H1 (cell line): ENCODE measurements at regions not wholly inside any gene's neighbourhood (a gene's known extent, or its start where the extent isn't known, plus 50 kb on each side); places are given as distances from the start of the nearest gene placed in this dataset.

ENCODE experiments used
- CTCF ChIA-PET: fragments of 300-600 bp; sonication (Branson Sonifier 250); formaldehyde crosslinking; loops from one replicate; lab custom pipeline; 2021; ENCODE audit not compliant: partially characterized antibody; lab: Charles Lee
- POLR2A ChIA-PET: fragments of 300-600 bp; sonication (Branson Sonifier 250); formaldehyde crosslinking; loops from one replicate; lab custom pipeline; 2021; ENCODE audit warnings: inconsistent platforms; ENCODE audit not compliant: partially characterized antibody; lab: Charles Lee
- DNase-seq, 2 experiments: peaks; one replicate each; pipeline versions ENCODE4 v3.0.0 to v3.0.0-alpha.2; 2010 to 2022; ENCODE audit warnings: low spot score in 2 of 2, low read depth in 1 of 2, mixed read lengths in 1 of 2
- FAIRE-seq: peaks from 2 replicates; lab custom pipeline; 2011; peaks lifted over from hg19 to GRCh38; lab: Jason Lieb, UNC
- H2AFZ ChIP-seq: 2 replicates; pipeline ENCODE4 v1.8.1; 2012; ENCODE audit warnings: low read length, inconsistent platforms
- H2AK5ac ChIP-seq: 2 replicates; pipeline ENCODE4 v1.6.1; 2013; ENCODE audit warnings: low read depth, low read length
- H2BK120ac ChIP-seq: replicated peaks from 2 replicates; pipeline ENCODE3; 2013; ENCODE audit warnings: low read depth, low read length, inconsistent platforms
- H2BK12ac ChIP-seq: 2 replicates; pipeline ENCODE4 v1.6.1; 2013; ENCODE audit warnings: low read depth, low read length
- H2BK15ac ChIP-seq: 2 replicates; pipeline ENCODE4 v1.6.1; 2013; ENCODE audit warnings: low read length
- H2BK20ac ChIP-seq: 2 replicates; pipeline ENCODE4 v1.6.1; 2013; ENCODE audit warnings: low read length
- H2BK5ac ChIP-seq: 2 replicates; pipeline ENCODE4 v1.6.1; 2013; ENCODE audit warnings: low read depth, low read length
- H3K14ac ChIP-seq: 2 replicates; pipeline ENCODE4 v1.6.1; 2013; ENCODE audit warnings: inconsistent platforms; ENCODE audit not compliant: insufficient read length
- H3K18ac ChIP-seq: 2 replicates; pipeline ENCODE4 v1.6.1; 2013; ENCODE audit warnings: low read length; ENCODE audit errors: extremely low read depth
- H3K23ac ChIP-seq: 2 replicates; pipeline ENCODE4 v1.6.1; 2013; ENCODE audit warnings: inconsistent platforms; ENCODE audit not compliant: insufficient read length
- H3K23me2 ChIP-seq: 2 replicates; pipeline ENCODE4 v1.6.1; 2013; ENCODE audit warnings: low read depth, low read length
- H3K27ac ChIP-seq: 2 replicates; pipeline ENCODE4 v1.6.1; 2011; ENCODE audit warnings: low read depth, low read length, inconsistent platforms
- H3K27me3 ChIP-seq, 4 experiments: replicated peaks in 1 of 4; 1 replicate in 1 of 4; 2 replicates in 3 of 4; pipeline versions ENCODE4 v1.6.1 to v1.8.1; 2011 to 2013; ENCODE audit warnings: low read length in 3 of 4, mild to moderate bottlenecking in 3 of 4, inconsistent platforms in 2 of 4, mixed read lengths in 2 of 4, moderate library complexity in 1 of 4; ENCODE audit not compliant: control insufficient read depth in 3 of 4, insufficient read depth in 3 of 4; ENCODE audit errors: extremely low read depth in 1 of 4
- H3K36me3 ChIP-seq, 4 experiments: 2 replicates each; pipeline versions ENCODE4 v1.6.1 to v1.8.1; 2011 to 2013; ENCODE audit warnings: mild to moderate bottlenecking in 4 of 4, low read length in 3 of 4, moderate library complexity in 2 of 4, control low read depth in 1 of 4, inconsistent platforms in 1 of 4; ENCODE audit not compliant: insufficient read depth in 4 of 4, control insufficient read depth in 2 of 4
- H3K4ac ChIP-seq: replicated peaks from 2 replicates; pipeline ENCODE3; 2013; ENCODE audit warnings: low read length, low read depth, mixed read lengths, inconsistent platforms; ENCODE audit not compliant: insufficient read length
- H3K4me1 ChIP-seq, 4 experiments: replicated peaks in 1 of 4; 1 replicate in 1 of 4; 2 replicates in 3 of 4; pipeline versions ENCODE4 v1.6.1 to v1.8.1; 2011 to 2013; ENCODE audit warnings: low read length in 3 of 4, inconsistent platforms in 2 of 4, mixed read lengths in 1 of 4; ENCODE audit not compliant: insufficient read depth in 4 of 4, control insufficient read depth in 3 of 4
- H3K4me2 ChIP-seq, 2 experiments: 2 replicates each; pipeline versions ENCODE4 v1.6.1 to v1.8.1; 2011 to 2013; ENCODE audit warnings: low read depth in 2 of 2, low read length in 2 of 2, control low read depth in 1 of 2, inconsistent platforms in 1 of 2, mild to moderate bottlenecking in 1 of 2; ENCODE audit not compliant: insufficient read depth in 1 of 2
- H3K4me3 ChIP-seq, 4 experiments: fragments of 200-600, 300-600 bp in 1 of 4; sonication (generic), shearing (Covaris generic), sonication (Bioruptor Twin) in 1 of 4; 2 replicates each; pipeline versions ENCODE4 v1.5.1 to v1.8.1; 2011 to 2016; ENCODE audit warnings: low read length in 4 of 4, low read depth in 3 of 4, control low read depth in 2 of 4, inconsistent platforms in 2 of 4, mild to moderate bottlenecking in 2 of 4, mixed read lengths in 1 of 4, moderate library complexity in 1 of 4; ENCODE audit not compliant: insufficient read depth in 2 of 4; ENCODE audit errors: extremely low read depth in 1 of 4
- H3K56ac ChIP-seq: replicated peaks from 2 replicates; pipeline ENCODE3; 2013; ENCODE audit warnings: low read depth, mild to moderate bottlenecking, mixed read lengths, low read length, inconsistent platforms; ENCODE audit not compliant: insufficient read length
- H3K79me1 ChIP-seq: 2 replicates; pipeline ENCODE4 v1.6.1; 2013; ENCODE audit warnings: low read depth, low read length, control low read depth
- H3K79me2 ChIP-seq, 2 experiments: 2 replicates each; pipeline versions ENCODE4 v1.6.1 to v1.8.1; 2012 to 2013; ENCODE audit warnings: low read length in 2 of 2, mild to moderate bottlenecking in 2 of 2, inconsistent platforms in 1 of 2; ENCODE audit not compliant: insufficient read depth in 2 of 2, control insufficient read depth in 1 of 2
- H3K9ac ChIP-seq, 4 experiments: replicated peaks in 1 of 4; 1 replicate in 1 of 4; 2 replicates in 3 of 4; pipeline versions ENCODE4 v1.6.1 to v1.8.1; 2011 to 2013; ENCODE audit warnings: low read depth in 3 of 4, low read length in 3 of 4, control low read depth in 2 of 4, mild to moderate bottlenecking in 2 of 4, moderate library complexity in 2 of 4, inconsistent platforms in 1 of 4; ENCODE audit errors: extremely low read depth in 1 of 4
- H3K9me3 ChIP-seq, 2 experiments: 2 replicates each; pipeline versions ENCODE4 v1.6.1 to v1.8.1; 2012 to 2013; ENCODE audit warnings: mild to moderate bottlenecking in 2 of 2, moderate library complexity in 2 of 2, control low read depth in 1 of 2, inconsistent platforms in 1 of 2, low read depth in 1 of 2, low read length in 1 of 2, mixed read lengths in 1 of 2; ENCODE audit not compliant: insufficient read depth in 2 of 2
- H4K20me1 ChIP-seq, 2 experiments: replicated peaks in 1 of 2; 2 replicates each; pipeline versions ENCODE3 to v1.8.1; 2011 to 2013; ENCODE audit warnings: inconsistent platforms in 2 of 2, low read length in 2 of 2, mild to moderate bottlenecking in 1 of 2; ENCODE audit not compliant: insufficient read depth in 2 of 2, control insufficient read depth in 1 of 2
- H4K5ac ChIP-seq: 2 replicates; pipeline ENCODE4 v1.6.1; 2013; ENCODE audit warnings: low read length, low read depth, mixed read lengths, inconsistent platforms; ENCODE audit not compliant: insufficient read length
- H4K8ac ChIP-seq: 2 replicates; pipeline ENCODE4 v1.8.0; 2013; ENCODE audit warnings: mild to moderate bottlenecking, moderate library complexity, low read length, inconsistent platforms; ENCODE audit not compliant: insufficient read depth; ENCODE audit errors: extremely low read depth
- H4K91ac ChIP-seq: replicated peaks from 2 replicates; pipeline ENCODE3; 2013; ENCODE audit warnings: low read length, mixed read lengths, inconsistent platforms; ENCODE audit not compliant: insufficient read length
- ASH2L ChIP-seq: fragments of 200-600, 300-600 bp; sonication (generic); IDR thresholded peaks from one replicate; pipeline ENCODE4 v1.7.1; 2017; ENCODE audit warnings: low read length
- HDAC6 ChIP-seq: IDR thresholded peaks from one replicate; pipeline ENCODE4 v1.7.1; 2012; ENCODE audit warnings: low read depth, mild to moderate bottlenecking, inconsistent platforms, low read length, moderate library complexity
- JUND ChIP-seq: IDR thresholded peaks from 2 replicates; pipeline ENCODE4 v1.6.1; 2011; ENCODE audit warnings: mild to moderate bottlenecking, improper control_type of control experiment, low read length
- KDM4A ChIP-seq: IDR thresholded peaks from one replicate; pipeline ENCODE4 v1.7.1; 2012; ENCODE audit warnings: low read depth, mild to moderate bottlenecking, moderate library complexity, low read length, inconsistent platforms; ENCODE audit not compliant: severe bottlenecking
- POLR2A ChIP-seq, 2 experiments: IDR thresholded peaks; 1 replicate in 1 of 2; 2 replicates in 1 of 2; pipeline ENCODE4 v1.6.1; 2011; ENCODE audit warnings: low read depth in 2 of 2, low read length in 2 of 2, mild to moderate bottlenecking in 2 of 2; ENCODE audit errors: control extremely low read depth in 1 of 2
- SP2 ChIP-seq: IDR thresholded peaks from 2 replicates; pipeline ENCODE4 v1.6.1; 2012; ENCODE audit warnings: mild to moderate bottlenecking, low read length, inconsistent platforms
- TAF1 ChIP-seq: IDR thresholded peaks from 2 replicates; pipeline ENCODE4 v1.6.1; 2011; ENCODE audit warnings: mild to moderate bottlenecking, low read depth, low read length
- TBP ChIP-seq: IDR thresholded peaks from 2 replicates; pipeline ENCODE4 v1.6.1; 2011; ENCODE audit warnings: low read depth, low read length, improper control_type of control experiment
- WGBS, 2 experiments: shearing (Covaris generic) in 1 of 2; methylation state at CpG; one replicate each; pipeline versions ENCODE4 v1.1.6 to v1.1.7; 2013 to 2015; ENCODE audit warnings: low lambda C conversion rate in 2 of 2, mixed read lengths in 2 of 2, inconsistent platforms in 1 of 2, low coverage in 1 of 2, missing lambda C conversion rate in 1 of 2; ENCODE audit not compliant: insufficient replicate concordance in 2 of 2, insufficient coverage in 1 of 2, insufficient read length in 1 of 2; ENCODE audit errors: extremely low coverage in 1 of 2, missing lambda C conversion rate in 1 of 2; 5-methylcytosine and 5-hydroxymethylcytosine counted together
- TF ChIP-seq, protein P1 (sequence below), 3 experiments: IDR thresholded peaks; 1 replicate in 2 of 3; 2 replicates in 1 of 3; pipeline versions ENCODE4 v1.5.1 to v1.6.1; 2011; ENCODE audit warnings: low read length in 3 of 3, mild to moderate bottlenecking in 3 of 3, inconsistent platforms in 2 of 3, low read depth in 1 of 3, moderate library complexity in 1 of 3; ENCODE audit not compliant: insufficient read depth in 1 of 3; ENCODE audit errors: control extremely low read depth in 1 of 3
- TF ChIP-seq, protein P2 (sequence below): IDR thresholded peaks from 2 replicates; pipeline ENCODE4 v1.6.1; 2011; ENCODE audit warnings: low read depth, mild to moderate bottlenecking, low read length; ENCODE audit not compliant: insufficient read depth

DNA sequence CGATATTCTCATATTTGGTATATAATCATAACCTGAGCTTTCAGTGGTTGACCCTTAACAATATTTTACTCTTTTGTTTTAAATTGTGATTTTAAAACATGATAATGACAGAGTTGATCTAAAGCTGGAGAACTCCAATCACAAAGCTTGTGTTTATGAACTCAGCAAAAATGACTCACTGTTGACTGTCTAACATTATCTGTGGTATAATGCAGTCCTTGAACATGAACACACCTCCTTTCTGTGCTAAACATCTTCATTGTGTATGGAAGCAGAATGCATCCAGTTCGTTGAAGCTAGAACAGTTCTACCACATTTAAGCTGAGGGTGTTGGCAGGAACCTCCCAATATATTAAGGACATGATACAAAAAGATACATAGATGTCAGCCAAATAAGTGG lies 1030.2 kb upstream of the SEMA6A start:
- Histone ChIP-seq H3K4me3 (no peak overlapping the region), H2AFZ (no peak overlapping the region)
- TF ChIP-seq TAF1 (no peak), ASH2L (no peak), SP2 (no peak), JUND (no peak), TBP (no peak), HDAC6 (no peak), POLR2A (IDR thresholded peaks at IDR 0.05; ENCODE audit: control extremely low read depth in 1 of 2, low read depth in 2 of 2, low read length in 2 of 2) (no peak), KDM4A (no peak)
- TF ChIP-seq, protein P1, sequence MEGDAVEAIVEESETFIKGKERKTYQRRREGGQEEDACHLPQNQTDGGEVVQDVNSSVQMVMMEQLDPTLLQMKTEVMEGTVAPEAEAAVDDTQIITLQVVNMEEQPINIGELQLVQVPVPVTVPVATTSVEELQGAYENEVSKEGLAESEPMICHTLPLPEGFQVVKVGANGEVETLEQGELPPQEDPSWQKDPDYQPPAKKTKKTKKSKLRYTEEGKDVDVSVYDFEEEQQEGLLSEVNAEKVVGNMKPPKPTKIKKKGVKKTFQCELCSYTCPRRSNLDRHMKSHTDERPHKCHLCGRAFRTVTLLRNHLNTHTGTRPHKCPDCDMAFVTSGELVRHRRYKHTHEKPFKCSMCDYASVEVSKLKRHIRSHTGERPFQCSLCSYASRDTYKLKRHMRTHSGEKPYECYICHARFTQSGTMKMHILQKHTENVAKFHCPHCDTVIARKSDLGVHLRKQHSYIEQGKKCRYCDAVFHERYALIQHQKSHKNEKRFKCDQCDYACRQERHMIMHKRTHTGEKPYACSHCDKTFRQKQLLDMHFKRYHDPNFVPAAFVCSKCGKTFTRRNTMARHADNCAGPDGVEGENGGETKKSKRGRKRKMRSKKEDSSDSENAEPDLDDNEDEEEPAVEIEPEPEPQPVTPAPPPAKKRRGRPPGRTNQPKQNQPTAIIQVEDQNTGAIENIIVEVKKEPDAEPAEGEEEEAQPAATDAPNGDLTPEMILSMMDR (IDR thresholded peaks at IDR 0.05; ENCODE audit: control extremely low read depth in 1 of 3, insufficient read depth in 1 of 3, low read depth in 1 of 3, low read length in 3 of 3), result no peak
- TF ChIP-seq, protein P2, sequence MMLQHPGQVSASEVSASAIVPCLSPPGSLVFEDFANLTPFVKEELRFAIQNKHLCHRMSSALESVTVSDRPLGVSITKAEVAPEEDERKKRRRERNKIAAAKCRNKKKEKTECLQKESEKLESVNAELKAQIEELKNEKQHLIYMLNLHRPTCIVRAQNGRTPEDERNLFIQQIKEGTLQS, result no peak

More for the DNA sequence above, 1030.2 kb upstream of the SEMA6A start:
- Histone ChIP-seq H3K56ac (no peak overlapping the region), H3K9me3 (peaks cover 0 to 8% of the 10 kb centered on the region in 2 experiments; a peak in 2 of 4 replicates), H3K23me2 (no peaks in the 10 kb centered on the region), H3K4ac (no peak overlapping the region), H3K4me2 (no peak overlapping the region), H2AK5ac (no peak overlapping the region), H3K18ac (no peak overlapping the region), H3K36me3 (no peaks in the 10 kb centered on the region), H3K4me1 (no peaks in the 10 kb centered on the region), H4K91ac (no peak overlapping the region), H4K5ac (no peak overlapping the region), H4K20me1 (no peaks in the 10 kb centered on the region), H2BK15ac (no peak overlapping the region), H2BK5ac (no peak overlapping the region), H3K9ac (no peak overlapping the region), H3K23ac (no peak overlapping the region), H2BK12ac (no peak overlapping the region), H3K79me1 (no peaks in the 10 kb centered on the region), H3K27me3 (no peaks in the 10 kb centered on the region), H3K27ac (no peak overlapping the region), H3K79me2 (no peaks in the 10 kb centered on the region), H3K14ac (no peak overlapping the region), H2BK20ac (no peak overlapping the region), H2BK120ac (no peak overlapping the region), H4K8ac (no peak overlapping the region)
- WGBS, 2 experiments, result 89% methylated on average over 2 of the region's 2 CpGs; no CpG with 5 or more reads in 1 of the 2 experiments
- ChIA-PET CTCF (no interaction called here), POLR2A (no interaction called here)
- DNase-seq, result no peak
- no peak for FAIRE-seq
